ENCODE measurements at regions not wholly inside any gene's neighbourhood (a gene's known extent, or its start where the extent isn't known, plus 50 kb on each side); places are given as distances from the start of the nearest gene placed in this dataset.

DNA sequence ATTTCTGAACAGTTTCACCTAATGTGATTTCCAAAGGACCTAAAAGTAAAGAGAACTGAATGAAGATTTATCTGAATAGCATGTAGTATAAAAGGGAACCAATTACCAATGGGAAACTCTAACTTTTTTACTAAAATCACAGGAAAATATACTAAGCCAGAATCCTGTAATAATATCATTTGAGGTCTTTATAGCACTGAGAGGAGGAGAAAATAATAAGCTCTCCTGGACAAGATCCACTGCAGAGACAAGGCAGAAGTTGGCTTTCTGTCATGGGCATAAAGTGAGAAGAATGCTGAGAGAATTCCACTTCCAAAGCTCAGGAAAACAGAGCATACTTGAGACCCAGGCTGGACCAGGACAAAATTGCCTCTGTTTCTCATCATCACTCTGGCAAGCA, 1131.4 kb downstream of the SORCS1 start:
- DNase-seq, result no peak
- Histone ChIP-seq H3K9me3 (replicated peaks; ENCODE audit: insufficient read depth, low read length) (no peaks in the 10 kb centered on the region), H3F3A (ENCODE audit: insufficient read depth, low read length) (no peaks in the 10 kb centered on the region), H2AFZ (ENCODE audit: low read length) (no peak overlapping the region), H3K27me3 (replicated peaks; ENCODE audit: insufficient read depth, low read length) (no peaks in the 10 kb centered on the region), H3K27ac (ENCODE audit: low read length) (no peak overlapping the region), H4K20me1 (ENCODE audit: insufficient read depth, low read length) (no peaks in the 10 kb centered on the region), H3K4me3 (ENCODE audit: low read length) (no peak overlapping the region), H3K4me1 (ENCODE audit: low read length) (no peaks in the 10 kb centered on the region), H3K4me2 (ENCODE audit: low read depth, low read length) (no peak overlapping the region), H3K9ac (ENCODE audit: low read length) (no peak overlapping the region), H3K36me3 (replicated peaks; ENCODE audit: insufficient read depth, low read length) (no peaks in the 10 kb centered on the region), H3K79me2 (ENCODE audit: low read length) (no peaks in the 10 kb centered on the region), H3K9me2 (replicated peaks; ENCODE audit: insufficient read depth, low read length) (no peaks in the 10 kb centered on the region)
- no peak for TF ChIP-seq EZH2phosphoT487 (IDR thresholded peaks at IDR 0.05; ENCODE audit: low read length)
- no peak for TF ChIP-seq EZH2 (optimal IDR thresholded peaks at IDR 0.05; ENCODE audit: low read depth, low read length)
- TF ChIP-seq, protein P1, sequence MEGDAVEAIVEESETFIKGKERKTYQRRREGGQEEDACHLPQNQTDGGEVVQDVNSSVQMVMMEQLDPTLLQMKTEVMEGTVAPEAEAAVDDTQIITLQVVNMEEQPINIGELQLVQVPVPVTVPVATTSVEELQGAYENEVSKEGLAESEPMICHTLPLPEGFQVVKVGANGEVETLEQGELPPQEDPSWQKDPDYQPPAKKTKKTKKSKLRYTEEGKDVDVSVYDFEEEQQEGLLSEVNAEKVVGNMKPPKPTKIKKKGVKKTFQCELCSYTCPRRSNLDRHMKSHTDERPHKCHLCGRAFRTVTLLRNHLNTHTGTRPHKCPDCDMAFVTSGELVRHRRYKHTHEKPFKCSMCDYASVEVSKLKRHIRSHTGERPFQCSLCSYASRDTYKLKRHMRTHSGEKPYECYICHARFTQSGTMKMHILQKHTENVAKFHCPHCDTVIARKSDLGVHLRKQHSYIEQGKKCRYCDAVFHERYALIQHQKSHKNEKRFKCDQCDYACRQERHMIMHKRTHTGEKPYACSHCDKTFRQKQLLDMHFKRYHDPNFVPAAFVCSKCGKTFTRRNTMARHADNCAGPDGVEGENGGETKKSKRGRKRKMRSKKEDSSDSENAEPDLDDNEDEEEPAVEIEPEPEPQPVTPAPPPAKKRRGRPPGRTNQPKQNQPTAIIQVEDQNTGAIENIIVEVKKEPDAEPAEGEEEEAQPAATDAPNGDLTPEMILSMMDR (IDR thresholded peaks at IDR 0.05; ENCODE audit: low read length), result no peak

DNA sequence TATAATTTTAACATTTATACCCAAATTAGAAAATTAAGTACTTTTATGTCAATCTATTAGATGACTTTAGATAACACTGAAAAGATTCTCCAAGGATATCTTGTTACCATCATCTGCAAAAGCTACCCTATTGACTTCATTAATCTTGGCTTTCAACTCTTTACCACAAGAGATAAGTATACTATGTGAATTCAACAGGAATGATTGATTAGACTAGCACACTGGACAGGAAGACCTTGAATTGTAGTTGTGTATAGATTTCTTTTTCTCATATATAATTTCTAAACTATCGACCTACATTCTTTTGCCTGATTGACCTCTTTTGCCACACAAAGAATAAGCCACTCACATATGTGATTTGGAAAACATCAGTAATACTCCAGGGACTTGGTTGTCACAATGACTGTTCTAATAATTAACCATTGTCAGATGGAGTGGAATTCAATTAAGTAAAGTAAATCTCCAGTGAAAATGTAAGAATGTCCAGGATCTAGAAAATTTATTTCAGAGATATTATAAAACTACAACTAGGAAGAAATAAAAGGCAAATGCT, 1132.0 kb downstream of the SORCS1 start:
- DNase-seq, result no peak
- H3K4me3 ChIP-seq (ENCODE audit: low read length), result no peak overlapping the region

DNA sequence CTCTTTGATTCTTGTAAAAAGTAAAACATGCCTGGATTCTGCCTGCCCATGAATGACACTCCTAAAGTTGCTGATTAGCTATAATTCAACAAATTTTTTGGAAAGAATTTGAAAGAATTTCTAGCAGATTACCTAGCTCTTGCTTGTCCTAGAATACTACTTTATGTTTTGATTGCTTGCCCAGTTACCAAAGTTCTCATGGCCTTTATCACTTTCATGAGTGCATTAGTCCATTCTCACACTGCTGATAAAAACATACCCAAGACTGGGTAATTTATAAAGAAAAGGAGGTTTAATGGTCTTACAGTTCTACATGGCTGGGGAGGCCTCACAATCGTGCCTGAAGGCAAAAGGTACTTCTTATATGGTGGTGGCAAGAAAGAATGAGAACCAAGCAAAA, 1137.3 kb downstream of the SORCS1 start:
- H3K9me3 ChIP-seq (replicated peaks; ENCODE audit: insufficient read depth, low read length), result no peaks in the 10 kb centered on the region
- no peak for DNase-seq
- no peaks in the 10 kb centered on the region for H3K9me2 ChIP-seq (replicated peaks; ENCODE audit: insufficient read depth, low read length)
- no peak overlapping the region for H2AFZ ChIP-seq (ENCODE audit: low read length)
- no peaks in the 10 kb centered on the region for H3K36me3 ChIP-seq (replicated peaks; ENCODE audit: insufficient read depth, low read length)
- no peak overlapping the region for H3K9ac ChIP-seq (ENCODE audit: low read length)
- no peak overlapping the region for H3K27ac ChIP-seq (ENCODE audit: low read length)
- H3K4me3 ChIP-seq (ENCODE audit: low read length), result no peak overlapping the region
- H3F3A ChIP-seq (ENCODE audit: insufficient read depth, low read length), result no peaks in the 10 kb centered on the region
- H3K4me1 ChIP-seq (ENCODE audit: low read length), result no peaks in the 10 kb centered on the region
- no peak overlapping the region for H3K4me2 ChIP-seq (ENCODE audit: low read depth, low read length)
- no peaks in the 10 kb centered on the region for H3K27me3 ChIP-seq (replicated peaks; ENCODE audit: insufficient read depth, low read length)
- H4K20me1 ChIP-seq (ENCODE audit: insufficient read depth, low read length), result no peaks in the 10 kb centered on the region
- no peak for TF ChIP-seq EZH2 (optimal IDR thresholded peaks at IDR 0.05; ENCODE audit: low read depth, low read length)
- TF ChIP-seq, protein P1 (IDR thresholded peaks at IDR 0.05; ENCODE audit: low read length), result no peak
- no peak for TF ChIP-seq EZH2phosphoT487 (IDR thresholded peaks at IDR 0.05; ENCODE audit: low read length)
- no peaks in the 10 kb centered on the region for H3K79me2 ChIP-seq (ENCODE audit: low read length)

More for the DNA sequence above, 1132.0 kb downstream of the SORCS1 start:
- TF ChIP-seq EZH2phosphoT487 (IDR thresholded peaks at IDR 0.05; ENCODE audit: low read length), result no peak
- TF ChIP-seq, protein P1 (IDR thresholded peaks at IDR 0.05; ENCODE audit: low read length), result no peak
- no peak for TF ChIP-seq EZH2 (optimal IDR thresholded peaks at IDR 0.05; ENCODE audit: low read depth, low read length)
- no peaks in the 10 kb centered on the region for H3K4me1 ChIP-seq (ENCODE audit: low read length)
- H3K9me2 ChIP-seq (replicated peaks; ENCODE audit: insufficient read depth, low read length), result no peaks in the 10 kb centered on the region
- H3K27me3 ChIP-seq (replicated peaks; ENCODE audit: insufficient read depth, low read length), result no peaks in the 10 kb centered on the region
- no peaks in the 10 kb centered on the region for H3K79me2 ChIP-seq (ENCODE audit: low read length)
- no peaks in the 10 kb centered on the region for H3K36me3 ChIP-seq (replicated peaks; ENCODE audit: insufficient read depth, low read length)
- no peak overlapping the region for H3K9ac ChIP-seq (ENCODE audit: low read length)
- H3F3A ChIP-seq (ENCODE audit: insufficient read depth, low read length), result no peaks in the 10 kb centered on the region
- H3K27ac ChIP-seq (ENCODE audit: low read length), result no peak overlapping the region
- H3K9me3 ChIP-seq (replicated peaks; ENCODE audit: insufficient read depth, low read length), result no peaks in the 10 kb centered on the region
- no peak overlapping the region for H2AFZ ChIP-seq (ENCODE audit: low read length)
- H4K20me1 ChIP-seq (ENCODE audit: insufficient read depth, low read length), result no peaks in the 10 kb centered on the region
- H3K4me2 ChIP-seq (ENCODE audit: low read depth, low read length), result no peak overlapping the region

All from MM.1S (cell line).